ENCODE measurements at regions not wholly inside any gene's neighbourhood (a gene's known extent, or its start where the extent isn't known, plus 50 kb on each side); places are given as distances from the start of the nearest gene placed in this dataset.
"Not testable (repeated sequence)": the region's sequence is repeated elsewhere in the genome, so short reads cannot be mapped to it uniquely, and the experiment has no call there.

- TF ChIP-seq IRF1 (CRISPR knock-in tag; IDR thresholded peaks at IDR 0.05) (no peak), FOXP1 (CRISPR knock-in tag; IDR thresholded peaks at IDR 0.05; ENCODE audit: borderline replicate concordance) (no peak)
Measured at GRCh38 chr12:24630446-24630845, 318.5 kb downstream of the BCAT1 start (continued).

- no peak overlapping the region for H3K27ac Mint-ChIP-seq
- no peak overlapping the region for H3K4me3 Mint-ChIP-seq
- ChIA-PET POLR2A (no interaction called here), CTCF (no interaction called here)
- no peaks in the 10 kb centered on the region for H3K27me3 Mint-ChIP-seq (ENCODE audit: low read depth)
- DNase-seq (ENCODE audit: low spot score) = peak; percentile 19
- TF ChIP-seq AFF4 (CRISPR knock-in tag; IDR thresholded peaks at IDR 0.05; ENCODE audit: borderline replicate concordance) (no peak), ZNF416 (CRISPR knock-in tag; IDR thresholded peaks at IDR 0.05) (no peak), JAZF1 (CRISPR knock-in tag; IDR thresholded peaks at IDR 0.05) (no peak), ETV6 (CRISPR knock-in tag; IDR thresholded peaks at IDR 0.05) (no peak), NR1H2 (CRISPR knock-in tag; IDR thresholded peaks at IDR 0.05) (no peak), ZNF532 (CRISPR knock-in tag; IDR thresholded peaks at IDR 0.05; ENCODE audit: borderline replicate concordance) (no peak), PRDM15 (CRISPR knock-in tag; IDR thresholded peaks at IDR 0.05) (no peak), FOXP4 (CRISPR knock-in tag; IDR thresholded peaks at IDR 0.05) (no peak), ELF4 (CRISPR knock-in tag; IDR thresholded peaks at IDR 0.05; ENCODE audit: low read depth) (no peak), ZNF263 (CRISPR knock-in tag; IDR thresholded peaks at IDR 0.05; ENCODE audit: low read depth) (no peak), GABPB1 (CRISPR knock-in tag; IDR thresholded peaks at IDR 0.05) (no peak), CDX4 (CRISPR knock-in tag; IDR thresholded peaks at IDR 0.05; ENCODE audit: borderline replicate concordance) (no peak), TCF7 (CRISPR knock-in tag; IDR thresholded peaks at IDR 0.05; ENCODE audit: low read depth) (no peak), GRHL2 (CRISPR knock-in tag; IDR thresholded peaks at IDR 0.05; ENCODE audit: insufficient replicate concordance, severe bottlenecking) (no peak), ATF1 (CRISPR knock-in tag; IDR thresholded peaks at IDR 0.05) (no peak), IRF2 (CRISPR knock-in tag; IDR thresholded peaks at IDR 0.05; ENCODE audit: borderline replicate concordance, low read depth) (no peak)
- peak; percentile 51 for ATAC-seq
- H3K4me1 Mint-ChIP-seq = no peaks in the 10 kb centered on the region
- H3K9me3 Mint-ChIP-seq = peaks cover 29% of the 10 kb centered on the region
- H3K36me3 Mint-ChIP-seq = peaks cover 4% of the 10 kb centered on the region; the same call in 1 of the 2 replicates
Measured at GRCh38 chr12:24625103-24625502, 323.8 kb downstream of the BCAT1 start.

- DNase-seq (ENCODE audit: low spot score); H3K27ac Mint-ChIP-seq; POLR2A ChIA-PET; H3K4me3 Mint-ChIP-seq; H3K36me3 Mint-ChIP-seq; H3K27me3 Mint-ChIP-seq (ENCODE audit: low read depth); CTCF ChIA-PET; ATAC-seq: not testable (repeated sequence)
- Mint-ChIP-seq H3K9me3 (peaks cover 25% of the 10 kb centered on the region), H3K4me1 (peaks cover 13% of the 10 kb centered on the region)
Measured at GRCh38 chr12:24619954-24620353, 328.9 kb downstream of the BCAT1 start.

Data from WTC11 (cell line).